H1 (cell line): ENCODE measurements at regions not wholly inside any gene's neighbourhood (a gene's known extent, or its start where the extent isn't known, plus 50 kb on each side); places are given as distances from the start of the nearest gene placed in this dataset.

ENCODE experiments used
- CTCF ChIA-PET: fragments of 300-600 bp; sonication (Branson Sonifier 250); formaldehyde crosslinking; loops from one replicate; lab custom pipeline; 2021; ENCODE audit not compliant: partially characterized antibody; lab: Charles Lee
- POLR2A ChIA-PET: fragments of 300-600 bp; sonication (Branson Sonifier 250); formaldehyde crosslinking; loops from one replicate; lab custom pipeline; 2021; ENCODE audit warnings: inconsistent platforms; ENCODE audit not compliant: partially characterized antibody; lab: Charles Lee
- DNase-seq, 2 experiments: peaks; one replicate each; pipeline versions ENCODE4 v3.0.0 to v3.0.0-alpha.2; 2010 to 2022; ENCODE audit warnings: low spot score in 2 of 2, low read depth in 1 of 2, mixed read lengths in 1 of 2
- FAIRE-seq: peaks from 2 replicates; lab custom pipeline; 2011; peaks lifted over from hg19 to GRCh38; lab: Jason Lieb, UNC
- H2AFZ ChIP-seq: 2 replicates; pipeline ENCODE4 v1.8.1; 2012; ENCODE audit warnings: low read length, inconsistent platforms
- H2AK5ac ChIP-seq: 2 replicates; pipeline ENCODE4 v1.6.1; 2013; ENCODE audit warnings: low read depth, low read length
- H2BK120ac ChIP-seq: replicated peaks from 2 replicates; pipeline ENCODE3; 2013; ENCODE audit warnings: low read depth, low read length, inconsistent platforms
- H2BK12ac ChIP-seq: 2 replicates; pipeline ENCODE4 v1.6.1; 2013; ENCODE audit warnings: low read depth, low read length
- H2BK15ac ChIP-seq: 2 replicates; pipeline ENCODE4 v1.6.1; 2013; ENCODE audit warnings: low read length
- H2BK20ac ChIP-seq: 2 replicates; pipeline ENCODE4 v1.6.1; 2013; ENCODE audit warnings: low read length
- H2BK5ac ChIP-seq: 2 replicates; pipeline ENCODE4 v1.6.1; 2013; ENCODE audit warnings: low read depth, low read length
- H3K14ac ChIP-seq: 2 replicates; pipeline ENCODE4 v1.6.1; 2013; ENCODE audit warnings: inconsistent platforms; ENCODE audit not compliant: insufficient read length
- H3K18ac ChIP-seq: 2 replicates; pipeline ENCODE4 v1.6.1; 2013; ENCODE audit warnings: low read length; ENCODE audit errors: extremely low read depth
- H3K23ac ChIP-seq: 2 replicates; pipeline ENCODE4 v1.6.1; 2013; ENCODE audit warnings: inconsistent platforms; ENCODE audit not compliant: insufficient read length
- H3K23me2 ChIP-seq: 2 replicates; pipeline ENCODE4 v1.6.1; 2013; ENCODE audit warnings: low read depth, low read length
- H3K27ac ChIP-seq: 2 replicates; pipeline ENCODE4 v1.6.1; 2011; ENCODE audit warnings: low read depth, low read length, inconsistent platforms
- H3K27me3 ChIP-seq, 4 experiments: replicated peaks in 1 of 4; 1 replicate in 1 of 4; 2 replicates in 3 of 4; pipeline versions ENCODE4 v1.6.1 to v1.8.1; 2011 to 2013; ENCODE audit warnings: low read length in 3 of 4, mild to moderate bottlenecking in 3 of 4, inconsistent platforms in 2 of 4, mixed read lengths in 2 of 4, moderate library complexity in 1 of 4; ENCODE audit not compliant: control insufficient read depth in 3 of 4, insufficient read depth in 3 of 4; ENCODE audit errors: extremely low read depth in 1 of 4
- H3K36me3 ChIP-seq, 4 experiments: 2 replicates each; pipeline versions ENCODE4 v1.6.1 to v1.8.1; 2011 to 2013; ENCODE audit warnings: mild to moderate bottlenecking in 4 of 4, low read length in 3 of 4, moderate library complexity in 2 of 4, control low read depth in 1 of 4, inconsistent platforms in 1 of 4; ENCODE audit not compliant: insufficient read depth in 4 of 4, control insufficient read depth in 2 of 4
- H3K4ac ChIP-seq: replicated peaks from 2 replicates; pipeline ENCODE3; 2013; ENCODE audit warnings: low read length, low read depth, mixed read lengths, inconsistent platforms; ENCODE audit not compliant: insufficient read length
- H3K4me1 ChIP-seq, 4 experiments: replicated peaks in 1 of 4; 1 replicate in 1 of 4; 2 replicates in 3 of 4; pipeline versions ENCODE4 v1.6.1 to v1.8.1; 2011 to 2013; ENCODE audit warnings: low read length in 3 of 4, inconsistent platforms in 2 of 4, mixed read lengths in 1 of 4; ENCODE audit not compliant: insufficient read depth in 4 of 4, control insufficient read depth in 3 of 4
- H3K4me2 ChIP-seq, 2 experiments: 2 replicates each; pipeline versions ENCODE4 v1.6.1 to v1.8.1; 2011 to 2013; ENCODE audit warnings: low read depth in 2 of 2, low read length in 2 of 2, control low read depth in 1 of 2, inconsistent platforms in 1 of 2, mild to moderate bottlenecking in 1 of 2; ENCODE audit not compliant: insufficient read depth in 1 of 2
- H3K4me3 ChIP-seq, 4 experiments: fragments of 200-600, 300-600 bp in 1 of 4; sonication (generic), shearing (Covaris generic), sonication (Bioruptor Twin) in 1 of 4; 2 replicates each; pipeline versions ENCODE4 v1.5.1 to v1.8.1; 2011 to 2016; ENCODE audit warnings: low read length in 4 of 4, low read depth in 3 of 4, control low read depth in 2 of 4, inconsistent platforms in 2 of 4, mild to moderate bottlenecking in 2 of 4, mixed read lengths in 1 of 4, moderate library complexity in 1 of 4; ENCODE audit not compliant: insufficient read depth in 2 of 4; ENCODE audit errors: extremely low read depth in 1 of 4
- H3K56ac ChIP-seq: replicated peaks from 2 replicates; pipeline ENCODE3; 2013; ENCODE audit warnings: low read depth, mild to moderate bottlenecking, mixed read lengths, low read length, inconsistent platforms; ENCODE audit not compliant: insufficient read length
- H3K79me1 ChIP-seq: 2 replicates; pipeline ENCODE4 v1.6.1; 2013; ENCODE audit warnings: low read depth, low read length, control low read depth
- H3K79me2 ChIP-seq, 2 experiments: 2 replicates each; pipeline versions ENCODE4 v1.6.1 to v1.8.1; 2012 to 2013; ENCODE audit warnings: low read length in 2 of 2, mild to moderate bottlenecking in 2 of 2, inconsistent platforms in 1 of 2; ENCODE audit not compliant: insufficient read depth in 2 of 2, control insufficient read depth in 1 of 2
- H3K9ac ChIP-seq, 4 experiments: replicated peaks in 1 of 4; 1 replicate in 1 of 4; 2 replicates in 3 of 4; pipeline versions ENCODE4 v1.6.1 to v1.8.1; 2011 to 2013; ENCODE audit warnings: low read depth in 3 of 4, low read length in 3 of 4, control low read depth in 2 of 4, mild to moderate bottlenecking in 2 of 4, moderate library complexity in 2 of 4, inconsistent platforms in 1 of 4; ENCODE audit errors: extremely low read depth in 1 of 4
- H3K9me3 ChIP-seq, 2 experiments: 2 replicates each; pipeline versions ENCODE4 v1.6.1 to v1.8.1; 2012 to 2013; ENCODE audit warnings: mild to moderate bottlenecking in 2 of 2, moderate library complexity in 2 of 2, control low read depth in 1 of 2, inconsistent platforms in 1 of 2, low read depth in 1 of 2, low read length in 1 of 2, mixed read lengths in 1 of 2; ENCODE audit not compliant: insufficient read depth in 2 of 2
- H4K20me1 ChIP-seq, 2 experiments: replicated peaks in 1 of 2; 2 replicates each; pipeline versions ENCODE3 to v1.8.1; 2011 to 2013; ENCODE audit warnings: inconsistent platforms in 2 of 2, low read length in 2 of 2, mild to moderate bottlenecking in 1 of 2; ENCODE audit not compliant: insufficient read depth in 2 of 2, control insufficient read depth in 1 of 2
- H4K5ac ChIP-seq: 2 replicates; pipeline ENCODE4 v1.6.1; 2013; ENCODE audit warnings: low read length, low read depth, mixed read lengths, inconsistent platforms; ENCODE audit not compliant: insufficient read length
- H4K8ac ChIP-seq: 2 replicates; pipeline ENCODE4 v1.8.0; 2013; ENCODE audit warnings: mild to moderate bottlenecking, moderate library complexity, low read length, inconsistent platforms; ENCODE audit not compliant: insufficient read depth; ENCODE audit errors: extremely low read depth
- H4K91ac ChIP-seq: replicated peaks from 2 replicates; pipeline ENCODE3; 2013; ENCODE audit warnings: low read length, mixed read lengths, inconsistent platforms; ENCODE audit not compliant: insufficient read length
- CBX8 ChIP-seq: fragments of 300-800, 300-1000 bp; sonication (generic); IDR thresholded peaks from 2 replicates; pipeline ENCODE4 v1.7.1; 2016; ENCODE audit warnings: low read depth, low read length, borderline replicate concordance
- HDAC2 ChIP-seq, 2 experiments: fragments of 300-600 bp in 1 of 2; sonication (generic) in 1 of 2; IDR thresholded peaks; 2 replicates each; pipeline ENCODE4 v1.6.1; 2011 to 2012; ENCODE audit warnings: low read depth in 2 of 2, low read length in 2 of 2, mild to moderate bottlenecking in 2 of 2, moderate library complexity in 2 of 2, borderline replicate concordance in 1 of 2, inconsistent platforms in 1 of 2
- KDM5A ChIP-seq: fragments of 200-600 bp; IDR thresholded peaks from 2 replicates; pipeline ENCODE4 v1.7.1; 2012; ENCODE audit warnings: mild to moderate bottlenecking, low read length, inconsistent platforms, mixed read lengths
- TCF12 ChIP-seq: IDR thresholded peaks from 2 replicates; pipeline ENCODE4 v1.6.1; 2011; ENCODE audit warnings: low read depth, mild to moderate bottlenecking, low read length
- YY1 ChIP-seq: IDR thresholded peaks from 2 replicates; pipeline ENCODE4 v1.6.1; 2011; ENCODE audit warnings: low read depth, mild to moderate bottlenecking, low read length
- WGBS, 2 experiments: shearing (Covaris generic) in 1 of 2; methylation state at CpG; one replicate each; pipeline versions ENCODE4 v1.1.6 to v1.1.7; 2013 to 2015; ENCODE audit warnings: low lambda C conversion rate in 2 of 2, mixed read lengths in 2 of 2, inconsistent platforms in 1 of 2, low coverage in 1 of 2, missing lambda C conversion rate in 1 of 2; ENCODE audit not compliant: insufficient replicate concordance in 2 of 2, insufficient coverage in 1 of 2, insufficient read length in 1 of 2; ENCODE audit errors: extremely low coverage in 1 of 2, missing lambda C conversion rate in 1 of 2; 5-methylcytosine and 5-hydroxymethylcytosine counted together

- H3K56ac ChIP-seq = no peak overlapping the region
- no peak overlapping the region for H4K8ac ChIP-seq
- H3K4me2 ChIP-seq = no peak overlapping the region
- no peak overlapping the region for H3K18ac ChIP-seq
- H2BK5ac ChIP-seq = no peak overlapping the region
- no peaks in the 10 kb centered on the region for H3K4me1 ChIP-seq
- no peaks in the 10 kb centered on the region for H3K36me3 ChIP-seq
- no peaks in the 10 kb centered on the region for H3K79me2 ChIP-seq
- no peak overlapping the region for H3K9ac ChIP-seq
- DNase-seq = no peak
- no peak for FAIRE-seq
- TF ChIP-seq CBX8 = no peak
- TF ChIP-seq HDAC2 (IDR thresholded peaks at IDR 0.05; ENCODE audit: borderline replicate concordance in 1 of 2, low read depth in 2 of 2, low read length in 2 of 2) = no peak
- no peak for TF ChIP-seq KDM5A
- TF ChIP-seq TCF12 = no peak
- no peak for TF ChIP-seq YY1
- no peaks in the 10 kb centered on the region for H3K9me3 ChIP-seq
- no peak overlapping the region for H2AK5ac ChIP-seq
- no peak overlapping the region for H4K91ac ChIP-seq
- no peak overlapping the region for H2BK15ac ChIP-seq
- H2BK120ac ChIP-seq = no peak overlapping the region
- peaks cover 0 to 14% (median 2%) of the 10 kb centered on the region in 4 experiments; a peak in 4 of 7 replicates for H3K27me3 ChIP-seq
- no peak overlapping the region for H3K4ac ChIP-seq
- no peak overlapping the region for H4K5ac ChIP-seq
- H3K4me3 ChIP-seq = no peak overlapping the region
- H3K23me2 ChIP-seq = peaks cover 5% of the 10 kb centered on the region; the same call in 1 of the 2 replicates
- POLR2A ChIA-PET = interaction anchor here (0.6 to 0.7 kb wide), 2 partner anchors 279 to 429 kb away, joined by 3 read pairs; no protein-coding TSS in a partner anchor
- no peaks in the 10 kb centered on the region for H3K79me1 ChIP-seq
- no peak overlapping the region for H2BK20ac ChIP-seq
- H3K23ac ChIP-seq = no peak overlapping the region
- CTCF ChIA-PET = interaction anchor here (0.6 to 1.1 kb wide), 4 partner anchors 9 to 407 kb away, joined by 3 to 4 read pairs (median 3); no protein-coding TSS in a partner anchor
- H4K20me1 ChIP-seq = no peaks in the 10 kb centered on the region
- H2BK12ac ChIP-seq = no peak overlapping the region
- no peak overlapping the region for H3K14ac ChIP-seq
- 90% methylated on average over 10 of the region's 11 CpGs; no CpG with 5 or more reads in 1 of the 2 experiments for WGBS, 2 experiments
- no peak overlapping the region for H2AFZ ChIP-seq
- H3K27ac ChIP-seq = no peak overlapping the region
Observed at GRCh38 chrX:39158801-39159657, 357.8 kb downstream of the MID1IP1 start.
